ENCODE measurements at regions not wholly inside any gene's neighbourhood (a gene's known extent, or its start where the extent isn't known, plus 50 kb on each side); places are given as distances from the start of the nearest gene placed in this dataset.

- H2BK5ac ChIP-seq (ENCODE audit: low read depth, low read length, poor library complexity, severe bottlenecking), result no peak overlapping the region
- H3K4me2 ChIP-seq (ENCODE audit: low read depth, low read length), result no peak overlapping the region
- no peak overlapping the region for H3K4me3 ChIP-seq (ENCODE audit: insufficient read depth, low read depth, low read length)
- DNase-seq, result no peak
- H3K79me1 ChIP-seq (ENCODE audit: low read depth in 1 of 2, low read length in 2 of 2), result no peaks in the 10 kb centered on the region
- no peak overlapping the region; the same call in 1 of the 2 replicates for H3K18ac ChIP-seq (ENCODE audit: low read depth, low read length)
- no peak overlapping the region for H3K56ac ChIP-seq (ENCODE audit: extremely low read depth, insufficient read depth, low read length)
- no peaks in the 10 kb centered on the region for H3K9me3 ChIP-seq (ENCODE audit: control insufficient read depth, insufficient read depth, low read length)
- no peak overlapping the region for H3K9ac ChIP-seq (ENCODE audit: low read depth, low read length)
- ChIA-PET POLR2A (ENCODE audit: unreplicated experiment) (no interaction called here), CTCF (no interaction called here)
- H2BK15ac ChIP-seq (ENCODE audit: low read depth, low read length), result no peak overlapping the region
- intact Hi-C loops (cut with micrococcal nuclease) (no loop called here), dilution Hi-C loops (cut with HindIII; ENCODE audit: low sequenced_read_pairs, unreplicated experiment) (no loop called here), in situ Hi-C loops (cut with MboI; ENCODE audit: low sequenced_read_pairs) (no loop called here)
- H2AK9ac ChIP-seq (replicated peaks; ENCODE audit: low read depth, low read length, poor library complexity), result no peak overlapping the region
- no peak overlapping the region for H4K5ac ChIP-seq (ENCODE audit: low read depth, low read length)
- no peaks in the 10 kb centered on the region for H3K27me3 ChIP-seq (ENCODE audit: control insufficient read depth, insufficient read depth, low read length)
- no peak overlapping the region for H3K14ac ChIP-seq (replicated peaks; ENCODE audit: low read depth, low read length)
- no peaks in the 10 kb centered on the region for H3K36me3 ChIP-seq (ENCODE audit: control insufficient read depth, insufficient read depth, low read length)
- H4K8ac ChIP-seq (ENCODE audit: low read depth in 2 of 2, low read length in 2 of 2), result no peak overlapping the region
- no TSS peak for BruUV-seq (replicated peaks)
- H3K27ac ChIP-seq (ENCODE audit: insufficient read depth, low read length), result no peak overlapping the region
- WGBS, 2 experiments (ENCODE audit: extremely low coverage in 2 of 2, insufficient read length in 1 of 2), result no CpG with 5 or more reads among the region's 8 CpGs
- H3K23ac ChIP-seq (ENCODE audit: low read depth, low read length), result no peak overlapping the region
- H3K4me1 ChIP-seq (ENCODE audit: control insufficient read depth, insufficient read depth, low read length), result peaks cover 8% of the 10 kb centered on the region; the same call in 1 of the 2 replicates
- H2BK20ac ChIP-seq (ENCODE audit: low read depth, low read length), result peak overlapping the region; percentile 29; the same call in 1 of the 2 replicates
- no peak for TF ChIP-seq USF2 (IDR thresholded peaks at IDR 0.05; ENCODE audit: low read depth, low read length)
- TF ChIP-seq CTCF (conservative IDR thresholded peaks at IDR 0.05; ENCODE audit: low read depth, low read length), result no peak
- TF ChIP-seq RFX5 (IDR thresholded peaks at IDR 0.05; ENCODE audit: low read depth, low read length), result no peak
- TF ChIP-seq POLR2A (IDR thresholded peaks at IDR 0.05; ENCODE audit: low read depth, low read length), result no peak
- no peak for TF ChIP-seq MAZ (IDR thresholded peaks at IDR 0.05; ENCODE audit: borderline replicate concordance, low read depth, low read length)
- no peak for TF ChIP-seq CEBPB (IDR thresholded peaks at IDR 0.05; ENCODE audit: low read depth, low read length)
- TF ChIP-seq MXI1 (IDR thresholded peaks at IDR 0.05; ENCODE audit: borderline replicate concordance, low read depth, low read length), result no peak
- no peak for TF ChIP-seq RAD21 (IDR thresholded peaks at IDR 0.05; ENCODE audit: low read length)
- no peak for TF ChIP-seq RCOR1 (IDR thresholded peaks at IDR 0.05; ENCODE audit: insufficient replicate concordance, low read length)
- ATAC-seq (ENCODE audit: low read depth), result no peak
- H3K4ac ChIP-seq (ENCODE audit: low read depth, low read length), result no peak overlapping the region; the same call in 1 of the 2 replicates
- 0 out of 2 replicates have a peak overlapping the region, but pooled peaks have one; percentile 32 for H4K91ac ChIP-seq (ENCODE audit: insufficient read depth, low read depth, low read length)
- H3K9me1 ChIP-seq (ENCODE audit: insufficient read depth, low read length), result 0 out of 2 replicates have a peak, but pooled peaks cover 7% of the 10 kb centered on the region
- H2AK5ac ChIP-seq (ENCODE audit: low read depth, low read length), result peak overlapping the region; percentile 34; the same call in 1 of the 2 replicates
- H2AFZ ChIP-seq (replicated peaks; ENCODE audit: low read length, poor library complexity), result no peak overlapping the region
- no peak overlapping the region for H2BK120ac ChIP-seq (ENCODE audit: low read depth, low read length)
- H4K20me1 ChIP-seq (ENCODE audit: insufficient read depth, low read length), result no peaks in the 10 kb centered on the region
Observed at GRCh38 chr10:3337741-3338140, 165.2 kb upstream of the PITRM1 start.
